K562 (cell line): ENCODE measurements at regions not wholly inside any gene's neighbourhood (a gene's known extent, or its start where the extent isn't known, plus 50 kb on each side); places are given as distances from the start of the nearest gene placed in this dataset.

Experiments
- ATAC-seq: fragments of 200-7000 bp; cut with Tn5 transposase; 3 replicates; pipeline ENCODE4 v1.9.1; 2020; ENCODE audit warnings: moderate library complexity
- BruUV-seq: library from RNA; stranded (reverse); fragments of 400-500 nt; replicated peaks from 2 replicates; lab custom pipeline; 2021; lab: Mats Ljungman, UMichigan
- CTCF ChIA-PET: fragments of 300-600 bp; formaldehyde crosslinking; extraction: SDS; loops from one replicate; lab custom pipeline; 2021; ENCODE audit warnings: low intra/inter-chr PET ratio; lab: Yijun Ruan, JAX
- POLR2A ChIA-PET: fragments of 300-600, 350-650 bp; sonication (Branson Sonifier 250); formaldehyde crosslinking; extraction: SDS; loops from one replicate; lab custom pipeline; 2021; ENCODE audit warnings: antibody characterized with exemption, inconsistent platforms; lab: Yijun Ruan, JAX
- DNase-seq, 4 experiments: peaks; one replicate each; pipeline versions ENCODE4 v3.0.0 to v3.0.0-alpha.2; 2011 to 2018; ENCODE audit warnings: low spot score in 3 of 4, mixed read lengths in 3 of 4; ENCODE audit errors: extremely low read depth in 1 of 4
- FAIRE-seq: peaks from 2 replicates; lab custom pipeline; 2011; peaks lifted over from hg19 to GRCh38; lab: Jason Lieb, UNC
- H2AFZ ChIP-seq: 2 replicates; pipeline ENCODE4 v1.6.0; 2011; ENCODE audit warnings: low read depth, low read length, control low read depth, inconsistent platforms
- H3K27ac ChIP-seq: fragments of 200-600 bp; 3 replicates; pipeline ENCODE4 v1.8.0; 2011; ENCODE audit warnings: low read depth, mild to moderate bottlenecking, control low read depth, inconsistent platforms, low read length, moderate library complexity, mixed read lengths; ENCODE audit errors: extremely low read depth
- H3K27me3 ChIP-seq, 2 experiments: fragments of 300-600 bp in 1 of 2; 2 replicates in 1 of 2; 3 replicates in 1 of 2; pipeline versions ENCODE4 v1.6.0 to v1.8.0; 2011; ENCODE audit warnings: inconsistent platforms in 2 of 2, low read length in 2 of 2, mild to moderate bottlenecking in 1 of 2, mixed read lengths in 1 of 2, moderate library complexity in 1 of 2; ENCODE audit not compliant: control insufficient read depth in 2 of 2, insufficient read depth in 2 of 2
- H3K36me3 ChIP-seq: fragments of 300-600 bp; 3 replicates; pipeline ENCODE4 v1.8.0; 2011; ENCODE audit warnings: mild to moderate bottlenecking, low read length, inconsistent platforms; ENCODE audit not compliant: control insufficient read depth, insufficient read depth
- H3K4me1 ChIP-seq, 2 experiments: fragments of 200-600 bp in 1 of 2; replicated peaks in 1 of 2; 2 replicates in 1 of 2; 3 replicates in 1 of 2; pipeline versions ENCODE4 v1.5.1 to v1.8.0; 2011; ENCODE audit warnings: inconsistent platforms in 2 of 2, low read length in 2 of 2, mild to moderate bottlenecking in 1 of 2, mixed read lengths in 1 of 2, moderate library complexity in 1 of 2; ENCODE audit not compliant: control insufficient read depth in 2 of 2, insufficient read depth in 2 of 2
- H3K4me2 ChIP-seq: 2 replicates; pipeline ENCODE4 v1.6.1; 2011; ENCODE audit warnings: low read length, control low read depth, inconsistent platforms, mixed read lengths; ENCODE audit not compliant: insufficient read depth
- H3K4me3 ChIP-seq: fragments of 200-600 bp; sonication (generic), shearing (Covaris generic); 2 replicates; pipeline ENCODE4 v1.5.1; 2016; ENCODE audit warnings: control low read depth, inconsistent platforms
- H3K79me2 ChIP-seq: fragments of 200-600 bp; 3 replicates; pipeline ENCODE4 v1.8.0; 2011; ENCODE audit warnings: low read length, inconsistent platforms; ENCODE audit not compliant: control insufficient read depth, insufficient read depth
- H3K9ac ChIP-seq, 2 experiments: 2 replicates each; pipeline versions ENCODE4 v1.6.0 to v1.6.1; 2011; ENCODE audit warnings: low read depth in 2 of 2, low read length in 2 of 2, control low read depth in 1 of 2, inconsistent platforms in 1 of 2, mild to moderate bottlenecking in 1 of 2, mixed read lengths in 1 of 2; ENCODE audit not compliant: insufficient read depth in 1 of 2
- H3K9me1 ChIP-seq: one replicate; pipeline ENCODE4 v1.6.0; 2011; ENCODE audit warnings: inconsistent platforms, mild to moderate bottlenecking, low read length, moderate library complexity; ENCODE audit not compliant: control insufficient read depth, insufficient read depth
- H3K9me3 ChIP-seq: replicated peaks from 2 replicates; pipeline ENCODE4 v1.5.1; 2011; ENCODE audit warnings: low read depth, low read length, inconsistent platforms; ENCODE audit not compliant: control insufficient read depth, insufficient read depth
- H4K20me1 ChIP-seq: replicated peaks from 2 replicates; pipeline ENCODE4 v1.6.1; 2011; ENCODE audit warnings: low read length, inconsistent platforms, mixed read lengths; ENCODE audit not compliant: control insufficient read depth, insufficient read depth
- BRF2 ChIP-seq: IDR thresholded peaks from 3 replicates; pipeline ENCODE4 v1.6.1; 2011; ENCODE audit warnings: borderline replicate concordance, mild to moderate bottlenecking; ENCODE audit not compliant: insufficient read length, insufficient read depth
- CREM ChIP-seq: IDR thresholded peaks from 2 replicates; pipeline ENCODE4 v1.6.1; 2014; ENCODE audit warnings: antibody characterized with exemption, low read depth
- GABPA ChIP-seq: fragments of 200-800 bp; sonication (Bioruptor generic); conservative IDR thresholded peaks from 2 replicates; pipeline ENCODE4 v1.6.1; 2016; ENCODE audit warnings: low read depth, missing genetic modification characterization, missing compliant biosample characterization
- GTF3C2 ChIP-seq: IDR thresholded peaks from 3 replicates; pipeline ENCODE4 v1.6.1; 2011; ENCODE audit warnings: borderline replicate concordance, mild to moderate bottlenecking, moderate library complexity; ENCODE audit not compliant: insufficient read length; ENCODE audit errors: extremely low read depth
- LARP7 ChIP-seq: fragments of 450-650 bp; IDR thresholded peaks from 2 replicates; pipeline ENCODE4 v1.6.1; 2016
- POLR2A ChIP-seq: fragments of 450-650 bp; conservative IDR thresholded peaks from 2 replicates; pipeline ENCODE4 v1.6.1; 2016
- PRPF4 ChIP-seq: fragments of 200-400 bp; formaldehyde crosslinking; IDR thresholded peaks from one replicate; pipeline ENCODE4 v1.6.1; 2017; ENCODE audit warnings: low read length, low read depth, mild to moderate bottlenecking; ENCODE audit not compliant: insufficient read depth, poor library complexity, severe bottlenecking
- RBBP5 ChIP-seq: fragments of 200-600 bp; sonication (generic); IDR thresholded peaks from 2 replicates; pipeline ENCODE4 v1.6.1; 2012; ENCODE audit warnings: borderline replicate concordance, mild to moderate bottlenecking, low read length, control low read depth, inconsistent platforms; ENCODE audit not compliant: insufficient read depth, poor library complexity, severe bottlenecking
- RCOR1 ChIP-seq, 2 experiments: IDR thresholded peaks; 2 replicates each; pipeline ENCODE4 v1.6.1; 2012; ENCODE audit warnings: low read depth in 2 of 2, low read length in 2 of 2, borderline replicate concordance in 1 of 2, improper control_type of control experiment in 1 of 2
- SOX6 ChIP-seq: fragments of 450-650 bp; IDR thresholded peaks from 2 replicates; pipeline ENCODE4 v1.6.1; 2014; ENCODE audit warnings: mild to moderate bottlenecking
- SRF ChIP-seq, 2 experiments: fragments of 250-450, 450-650 bp in 1 of 2; sonication (Bioruptor Pico) in 1 of 2; sonication (generic) in 1 of 2; formaldehyde crosslinking; IDR thresholded peaks; 2 replicates each; pipeline versions ENCODE4 v1.5.0 to v1.5.1; 2020 to 2022; ENCODE audit warnings: mild to moderate bottlenecking in 1 of 2, missing genetic modification reagents in 1 of 2
- ZNF232 ChIP-seq: sonication (generic); formaldehyde crosslinking; IDR thresholded peaks from 2 replicates; pipeline ENCODE4 v1.8.0; 2022; ENCODE audit warnings: mild to moderate bottlenecking, missing genetic modification reagents
- ZNF280A ChIP-seq: fragments of 450-650 bp; IDR thresholded peaks from 2 replicates; pipeline ENCODE4 v1.6.1; 2018; ENCODE audit warnings: mild to moderate bottlenecking, low read depth; ENCODE audit not compliant: partially characterized antibody
- ZNF583 ChIP-seq: fragments of 250-450 bp; sonication (Bioruptor Pico); IDR thresholded peaks from 2 replicates; pipeline ENCODE4 v1.4.0; 2020
- WGBS: fragments of 100-300 bp; shearing (Covaris generic); methylation state at CpG from one replicate; pipeline ENCODE4 v1.1.6; 2016; ENCODE audit warnings: low coverage, mixed read lengths; ENCODE audit not compliant: insufficient coverage; ENCODE audit errors: missing lambda C conversion rate; 5-methylcytosine and 5-hydroxymethylcytosine counted together
- in situ Hi-C: fragments of 300-500 bp; cut with MboI; formaldehyde crosslinking; loops from 4 replicates; pipeline ENCODE4 v1.15.0; 2018; ENCODE audit warnings: inconsistent platforms, mixed read lengths
- intact Hi-C: fragments of 100-400 bp; cut with micrococcal nuclease; formaldehyde crosslinking; loops from 2 replicates; pipeline ENCODE4 v1.14.2; 2022
- TF ChIP-seq, protein P1 (sequence below): sonication (generic); formaldehyde crosslinking; IDR thresholded peaks from 2 replicates; pipeline ENCODE4 v1.5.0; 2020; ENCODE audit warnings: missing genetic modification reagents

DNA sequence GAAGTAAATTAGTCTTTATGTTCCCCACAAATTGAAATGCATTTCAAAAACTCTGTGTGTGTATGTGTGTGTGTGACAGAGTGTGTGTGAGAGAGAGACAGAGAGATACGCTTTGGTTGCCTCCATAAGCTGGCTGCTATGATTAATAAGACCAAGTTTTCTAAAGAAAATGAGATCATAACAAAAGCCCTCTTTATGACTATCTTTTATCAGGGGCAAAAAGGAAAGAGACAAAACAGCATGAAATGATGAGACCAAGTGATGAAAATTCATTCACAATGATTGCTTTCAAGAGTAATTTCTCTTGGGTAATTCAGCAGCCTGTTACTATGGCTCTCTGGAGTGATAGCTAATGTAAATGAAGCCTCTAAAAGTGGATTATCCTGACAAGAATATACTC, 277.6 kb upstream of the PLEKHG7 start (continued):
- TF ChIP-seq RBBP5 (no peak), ZNF232 (CRISPR knock-in tag) (no peak), SOX6 (no peak), ZNF280A (no peak), RCOR1 (IDR thresholded peaks at IDR 0.05; ENCODE audit: borderline replicate concordance in 1 of 2, low read depth in 2 of 2, low read length in 2 of 2) (no peak), GABPA (tag) (no peak)
- TF ChIP-seq, protein P1, sequence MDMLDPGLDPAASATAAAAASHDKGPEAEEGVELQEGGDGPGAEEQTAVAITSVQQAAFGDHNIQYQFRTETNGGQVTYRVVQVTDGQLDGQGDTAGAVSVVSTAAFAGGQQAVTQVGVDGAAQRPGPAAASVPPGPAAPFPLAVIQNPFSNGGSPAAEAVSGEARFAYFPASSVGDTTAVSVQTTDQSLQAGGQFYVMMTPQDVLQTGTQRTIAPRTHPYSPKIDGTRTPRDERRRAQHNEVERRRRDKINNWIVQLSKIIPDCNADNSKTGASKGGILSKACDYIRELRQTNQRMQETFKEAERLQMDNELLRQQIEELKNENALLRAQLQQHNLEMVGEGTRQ, result no peak

DNA sequence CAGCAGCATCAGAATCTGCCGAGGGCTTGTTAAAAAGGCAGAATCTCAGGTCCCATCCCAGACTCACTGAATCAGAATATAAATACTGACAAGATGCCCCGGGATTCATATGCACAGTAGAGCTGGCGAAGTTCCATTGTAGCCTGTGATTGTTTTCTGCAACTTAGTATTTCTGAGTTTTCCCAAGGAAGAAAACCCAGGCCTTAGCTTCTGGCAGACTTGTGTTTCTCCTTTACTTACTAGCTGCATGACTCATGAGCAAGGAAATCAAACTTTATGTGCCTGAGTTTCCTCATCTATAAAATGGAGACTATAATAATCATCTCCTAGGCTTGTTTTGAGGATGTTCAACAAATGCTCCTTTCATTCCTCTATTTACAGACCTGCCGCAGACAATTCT, 278.5 kb upstream of the PLEKHG7 start:
- TF ChIP-seq POLR2A, result no peak
- TF ChIP-seq CREM, result no peak
- TF ChIP-seq BRF2, result no peak
- no peak for TF ChIP-seq ZNF583 (CRISPR knock-in tag)
- TF ChIP-seq LARP7, result no peak
- no peak for TF ChIP-seq RCOR1 (IDR thresholded peaks at IDR 0.05; ENCODE audit: borderline replicate concordance in 1 of 2, low read depth in 2 of 2, low read length in 2 of 2)
- no peak for TF ChIP-seq GTF3C2
- TF ChIP-seq PRPF4, result no peak
- TF ChIP-seq SRF (CRISPR knock-in tag; IDR thresholded peaks at IDR 0.05), result no peak
- CTCF ChIA-PET, result no interaction called here
- Histone ChIP-seq H3K27ac (no peak overlapping the region), H3K9me3 (no peaks in the 10 kb centered on the region), H3K79me2 (no peaks in the 10 kb centered on the region), H3K9me1 (no peaks in the 10 kb centered on the region), H3K27me3 (no peaks in the 10 kb centered on the region), H3K4me2 (no peak overlapping the region), H4K20me1 (no peaks in the 10 kb centered on the region), H3K4me1 (no peaks in the 10 kb centered on the region), H3K4me3 (no peak overlapping the region), H3K36me3 (no peaks in the 10 kb centered on the region), H2AFZ (no peak overlapping the region), H3K9ac (no peak overlapping the region)
- DNase-seq (no peak), ATAC-seq (no peak), FAIRE-seq (no peak)
- intact Hi-C loops, result no loop called here
- no TSS peak for BruUV-seq
- in situ Hi-C loops, result no loop called here
- 50% methylated on average over 4 of the region's 4 CpGs for whole genome bisulfite sequencing
- POLR2A ChIA-PET, result interaction anchor here (0.7 to 1.2 kb wide), 2 partner anchors 10 to 90 kb away, joined by 3 to 4 read pairs; no protein-coding TSS in a partner anchor
